ENCODE measurements at regions not wholly inside any gene's neighbourhood (a gene's known extent, or its start where the extent isn't known, plus 50 kb on each side); places are given as distances from the start of the nearest gene placed in this dataset.

GRCh38 chr9:29799227-29799626 is 2225.9 kb upstream of the C9orf72 start:
- no peaks in the 10 kb centered on the region for H3K4me1 ChIP-seq (ENCODE audit: control insufficient read depth, insufficient read depth, low read length)
- H4K20me1 ChIP-seq (ENCODE audit: insufficient read depth, low read length), result no peaks in the 10 kb centered on the region
- in situ Hi-C loops (cut with MboI; ENCODE audit: low sequenced_read_pairs), result no loop called here
- no peak overlapping the region for H2BK5ac ChIP-seq (ENCODE audit: low read depth, low read length, poor library complexity, severe bottlenecking)
- no peak for DNase-seq
- no peaks in the 10 kb centered on the region for H3K79me1 ChIP-seq (ENCODE audit: low read depth in 1 of 2, low read length in 2 of 2)
- dilution Hi-C loops (cut with HindIII; ENCODE audit: low sequenced_read_pairs, unreplicated experiment), result no loop called here
- ATAC-seq (ENCODE audit: low read depth), result no peak
- CTCF ChIA-PET, result no interaction called here
- no CpG with 5 or more reads among the region's 2 CpGs for WGBS, 2 experiments (ENCODE audit: extremely low coverage in 2 of 2, insufficient read length in 1 of 2)
- no TSS peak for BruUV-seq (replicated peaks)
- no peak overlapping the region for H3K4ac ChIP-seq (ENCODE audit: low read depth, low read length)
- H4K8ac ChIP-seq (ENCODE audit: low read depth in 2 of 2, low read length in 2 of 2), result no peak overlapping the region
- intact Hi-C loops (cut with micrococcal nuclease), result no loop called here
- no peaks in the 10 kb centered on the region for H3K9me1 ChIP-seq (ENCODE audit: insufficient read depth, low read length)
- H3K14ac ChIP-seq (replicated peaks; ENCODE audit: low read depth, low read length), result no peak overlapping the region
- no peak overlapping the region for H4K5ac ChIP-seq (ENCODE audit: low read depth, low read length)
- no peak overlapping the region for H4K91ac ChIP-seq (ENCODE audit: insufficient read depth, low read depth, low read length)
- H3K9ac ChIP-seq (ENCODE audit: low read depth, low read length), result no peak overlapping the region
- H3K27ac ChIP-seq (ENCODE audit: insufficient read depth, low read length), result no peak overlapping the region
- POLR2A ChIA-PET (ENCODE audit: unreplicated experiment), result no interaction called here
- H2BK15ac ChIP-seq (ENCODE audit: low read depth, low read length), result no peak overlapping the region
- TF ChIP-seq RFX5 (IDR thresholded peaks at IDR 0.05; ENCODE audit: low read depth, low read length), result no peak
- TF ChIP-seq CTCF (conservative IDR thresholded peaks at IDR 0.05; ENCODE audit: low read depth, low read length), result no peak
- TF ChIP-seq RAD21 (IDR thresholded peaks at IDR 0.05; ENCODE audit: low read length), result no peak
- TF ChIP-seq ELK1 (IDR thresholded peaks at IDR 0.05; ENCODE audit: borderline replicate concordance, low read depth, low read length), result no peak
- H3K9me3 ChIP-seq (ENCODE audit: control insufficient read depth, insufficient read depth, low read length), result peaks cover 2% of the 10 kb centered on the region
- no peak overlapping the region for H3K23ac ChIP-seq (ENCODE audit: low read depth, low read length)
- no peak overlapping the region for H2AFZ ChIP-seq (replicated peaks; ENCODE audit: low read length, poor library complexity)
- H2BK20ac ChIP-seq (ENCODE audit: low read depth, low read length), result no peak overlapping the region
- no peak overlapping the region for H2AK5ac ChIP-seq (ENCODE audit: low read depth, low read length)
- no peak overlapping the region for H3K18ac ChIP-seq (ENCODE audit: low read depth, low read length)
- no peak overlapping the region for H2BK120ac ChIP-seq (ENCODE audit: low read depth, low read length)
- H3K36me3 ChIP-seq (ENCODE audit: control insufficient read depth, insufficient read depth, low read length), result no peaks in the 10 kb centered on the region
- no peak overlapping the region for H3K56ac ChIP-seq (ENCODE audit: extremely low read depth, insufficient read depth, low read length)
- H2AK9ac ChIP-seq (replicated peaks; ENCODE audit: low read depth, low read length, poor library complexity), result no peak overlapping the region
- H3K4me2 ChIP-seq (ENCODE audit: low read depth, low read length), result no peak overlapping the region
- no peak overlapping the region for H3K4me3 ChIP-seq (ENCODE audit: insufficient read depth, low read depth, low read length)
- H3K27me3 ChIP-seq (ENCODE audit: control insufficient read depth, insufficient read depth, low read length), result no peaks in the 10 kb centered on the region
